M059J (cell line): ENCODE measurements at regions not wholly inside any gene's neighbourhood (a gene's known extent, or its start where the extent isn't known, plus 50 kb on each side); places are given as distances from the start of the nearest gene placed in this dataset.

Source experiments
- DNase-seq: peaks from one replicate; pipeline ENCODE4 v3.0.0-alpha.2; 2012; ENCODE audit warnings: low read depth

GRCh38 chr2:45068571-45069140 is 59.4 kb upstream of the SIX2 start:
- DNase-seq = peak; percentile 74

- peak; percentile 15 for DNase-seq
Observed at GRCh38 chr2:45067859-45068570, 58.8 kb upstream of the SIX2 start.
